GM21529 (cell line): ENCODE measurements at regions not wholly inside any gene's neighbourhood (a gene's known extent, or its start where the extent isn't known, plus 50 kb on each side); places are given as distances from the start of the nearest gene placed in this dataset.

Experiments used
- ATAC-seq: cut with Tn5 transposase; IDR thresholded peaks from one replicate; pipeline ENCODE4 v1.9.1; 2021; ENCODE audit not compliant: unreplicated experiment

DNA sequence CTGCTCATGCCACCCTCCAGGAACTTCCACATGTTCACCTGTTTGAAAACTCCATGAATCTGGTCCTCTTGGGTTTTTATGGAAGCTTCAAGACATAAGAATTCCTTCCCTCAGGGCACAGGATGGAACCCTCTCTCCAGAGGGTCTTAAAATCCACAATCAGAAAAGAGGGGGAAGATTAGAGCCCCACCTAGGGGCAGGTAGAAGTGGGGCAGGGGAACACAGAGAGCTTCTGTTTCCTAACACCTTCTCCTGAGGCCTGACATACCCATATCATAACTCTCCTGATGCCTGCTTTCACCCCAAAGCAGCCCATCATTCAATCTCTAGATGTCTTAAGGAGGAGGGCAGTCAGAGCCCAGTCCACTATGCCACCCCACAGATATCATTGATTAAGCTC is 1087.7 kb upstream of the ARRDC3 start:
- no peak for ATAC-seq

DNA sequence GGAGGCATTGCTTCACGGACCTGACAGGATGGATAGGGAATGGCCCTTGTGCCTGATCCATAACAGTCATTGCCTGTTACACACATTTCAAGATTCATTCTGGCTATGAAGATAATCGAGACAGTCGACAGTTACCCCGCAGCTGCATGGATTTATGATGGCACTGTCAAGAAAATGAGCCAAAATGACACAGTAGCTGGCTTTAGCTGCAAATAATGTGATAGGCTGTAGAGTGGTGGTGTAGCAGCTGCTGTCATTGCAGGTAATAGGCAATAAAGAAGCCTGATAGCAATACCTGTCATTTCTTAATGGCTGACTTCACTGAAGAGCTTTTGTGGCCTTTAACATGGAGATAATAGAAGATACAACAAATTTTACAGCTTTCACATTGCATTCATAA is 1085.2 kb upstream of the ARRDC3 start:
- no peak for ATAC-seq

DNA sequence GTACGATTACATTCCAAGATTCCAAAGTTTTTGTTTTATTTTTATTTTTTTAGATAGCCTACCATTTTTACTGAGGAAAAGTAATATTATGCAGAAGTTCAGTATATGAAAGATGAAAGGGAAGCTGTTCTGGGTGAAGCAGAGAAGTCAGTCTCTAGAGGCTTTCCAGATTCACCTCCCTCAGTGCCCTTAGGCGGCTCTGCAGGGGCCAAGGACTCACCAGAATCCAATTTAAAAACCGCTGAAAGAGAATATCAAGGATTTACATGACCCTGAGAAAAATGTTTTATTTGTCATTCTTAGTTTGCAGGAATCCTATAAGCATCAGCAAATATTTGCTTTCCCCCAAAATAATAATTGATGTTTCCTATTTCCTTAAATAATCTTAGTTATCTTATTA is 1084.6 kb upstream of the ARRDC3 start:
- no peak for ATAC-seq

DNA sequence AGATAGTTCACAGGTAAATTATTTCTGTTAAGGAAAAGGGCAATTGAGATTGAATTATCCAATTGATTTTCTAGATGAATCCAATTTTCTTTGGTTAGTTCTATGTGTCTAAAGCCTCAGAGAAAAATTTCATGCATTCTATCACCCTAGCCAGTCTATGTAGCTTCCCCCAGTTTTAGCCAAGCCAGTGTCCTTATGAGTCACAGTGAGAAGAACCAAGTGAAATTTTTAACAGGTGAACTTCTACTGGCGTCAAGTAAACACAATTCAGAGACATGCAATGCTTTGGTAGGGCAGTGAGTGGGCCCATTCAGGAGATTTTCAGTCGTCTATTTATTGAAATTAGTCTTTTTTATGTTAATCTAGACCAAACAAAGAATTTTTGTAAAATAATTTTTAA is 1077.4 kb upstream of the ARRDC3 start:
- ATAC-seq = no peak

DNA sequence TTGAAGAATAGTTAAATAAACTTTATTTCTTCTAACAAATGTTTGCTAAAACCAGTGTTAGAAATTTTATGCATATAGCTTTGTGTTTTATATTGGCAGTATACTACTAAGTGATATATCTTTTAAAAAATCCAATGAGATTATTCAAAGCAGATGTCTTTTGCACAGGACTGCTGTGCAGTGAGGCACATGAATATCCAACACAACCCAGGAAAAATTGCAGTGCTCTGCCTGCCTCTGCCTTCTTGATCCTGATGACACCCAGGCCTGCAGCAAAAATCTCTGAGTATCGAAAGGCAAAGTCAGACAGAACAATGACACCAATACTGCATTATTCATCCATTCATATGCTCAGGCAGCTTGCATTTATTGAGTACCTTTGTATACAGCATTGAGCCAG is 1076.5 kb upstream of the ARRDC3 start:
- no peak for ATAC-seq

DNA sequence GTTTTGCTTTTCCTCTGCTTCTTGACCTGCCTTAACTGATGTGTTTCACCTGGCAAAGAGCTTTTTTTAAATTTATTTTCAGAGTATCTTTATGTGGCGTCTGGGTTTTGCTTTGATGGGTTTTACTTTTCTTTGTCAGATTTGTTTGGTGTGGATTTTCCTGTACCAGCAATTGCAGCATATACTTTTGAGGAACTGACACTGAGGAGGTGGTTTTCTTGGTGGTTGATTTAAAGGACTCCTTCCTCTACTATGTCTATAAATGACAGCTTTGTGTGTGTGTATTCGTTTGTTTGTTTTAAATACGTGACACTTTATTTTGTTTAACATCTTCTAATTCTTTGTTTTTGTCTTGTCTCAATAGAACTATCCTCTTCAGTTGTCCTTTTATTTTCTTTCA is 1071.9 kb upstream of the ARRDC3 start:
- peak; percentile 99 for ATAC-seq

DNA sequence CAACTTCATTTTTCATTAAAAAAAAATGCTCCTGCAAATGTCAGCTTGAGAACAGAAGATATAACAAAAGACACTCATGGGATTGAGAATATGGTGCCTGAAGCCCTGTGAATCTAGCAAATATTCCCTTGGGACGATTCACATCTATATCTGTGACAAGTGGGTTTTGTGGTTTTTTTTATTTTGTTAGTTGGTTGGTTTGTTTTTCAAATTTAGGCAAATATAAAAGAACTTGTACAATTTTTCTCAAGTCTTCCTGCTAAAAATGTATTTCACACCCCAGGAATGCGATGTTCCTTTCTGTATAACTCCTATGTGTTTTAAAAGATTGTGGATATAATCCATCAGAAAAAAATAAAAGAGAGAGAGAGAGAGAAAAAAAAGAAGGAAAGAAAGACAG is 1061.8 kb upstream of the ARRDC3 start:
- no peak for ATAC-seq

DNA sequence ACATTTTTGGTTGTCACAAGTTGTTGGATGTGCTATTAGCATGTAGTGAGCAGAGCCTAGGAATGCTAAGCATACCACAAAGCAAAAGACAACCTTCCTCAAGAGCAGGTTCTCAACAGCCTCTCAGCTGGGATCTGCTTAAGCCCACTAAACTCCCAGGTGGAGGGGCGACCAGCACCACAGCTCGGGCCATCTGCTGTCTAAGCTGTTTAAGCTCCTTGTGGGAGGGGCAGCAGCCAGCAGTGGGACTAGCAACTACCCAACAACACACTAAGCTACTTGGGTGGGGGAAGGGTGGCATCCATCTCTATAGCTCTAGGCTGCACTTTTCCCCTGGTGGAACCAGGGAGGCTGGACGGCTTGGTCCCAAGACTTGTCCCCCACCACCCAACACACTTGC is 1052.7 kb upstream of the ARRDC3 start:
- ATAC-seq = no peak

DNA sequence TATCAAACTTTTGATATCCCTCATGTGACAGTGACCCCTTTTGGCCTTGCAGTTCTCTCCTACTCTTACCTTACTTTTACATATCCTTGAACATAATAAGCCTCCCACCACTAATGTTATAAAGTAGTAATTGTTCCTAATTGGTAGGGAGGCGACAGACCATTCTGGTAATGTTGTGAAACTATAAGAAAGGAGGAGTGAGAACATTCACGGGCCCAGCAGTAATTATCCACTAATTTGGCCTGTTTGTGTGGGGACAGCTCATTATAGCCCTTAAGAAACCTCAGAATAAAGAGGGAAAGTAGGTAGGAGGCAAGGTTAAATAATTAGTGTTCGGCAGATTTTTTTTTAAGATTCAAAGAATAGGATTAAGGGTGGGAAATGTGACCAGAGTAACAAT is 1046.5 kb upstream of the ARRDC3 start:
- no peak for ATAC-seq

DNA sequence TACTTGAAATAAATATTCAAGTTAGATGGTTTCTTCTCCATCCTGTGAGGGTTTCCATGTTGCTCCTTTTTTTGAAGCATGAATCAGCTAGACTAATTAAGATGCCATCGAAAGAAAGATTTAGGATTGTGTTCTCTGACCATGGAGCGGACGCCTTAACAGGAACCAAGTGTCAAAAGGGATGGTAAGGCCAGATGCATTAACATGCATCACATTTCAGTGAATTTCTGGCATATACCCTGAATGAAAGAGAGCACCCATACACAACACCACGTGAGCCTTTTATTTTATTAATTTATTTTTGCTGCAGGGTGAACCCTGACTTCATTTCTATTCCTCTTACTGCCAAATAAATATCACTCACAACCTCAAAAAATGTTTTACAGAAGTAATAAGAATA is 1045.3 kb upstream of the ARRDC3 start:
- no peak for ATAC-seq

DNA sequence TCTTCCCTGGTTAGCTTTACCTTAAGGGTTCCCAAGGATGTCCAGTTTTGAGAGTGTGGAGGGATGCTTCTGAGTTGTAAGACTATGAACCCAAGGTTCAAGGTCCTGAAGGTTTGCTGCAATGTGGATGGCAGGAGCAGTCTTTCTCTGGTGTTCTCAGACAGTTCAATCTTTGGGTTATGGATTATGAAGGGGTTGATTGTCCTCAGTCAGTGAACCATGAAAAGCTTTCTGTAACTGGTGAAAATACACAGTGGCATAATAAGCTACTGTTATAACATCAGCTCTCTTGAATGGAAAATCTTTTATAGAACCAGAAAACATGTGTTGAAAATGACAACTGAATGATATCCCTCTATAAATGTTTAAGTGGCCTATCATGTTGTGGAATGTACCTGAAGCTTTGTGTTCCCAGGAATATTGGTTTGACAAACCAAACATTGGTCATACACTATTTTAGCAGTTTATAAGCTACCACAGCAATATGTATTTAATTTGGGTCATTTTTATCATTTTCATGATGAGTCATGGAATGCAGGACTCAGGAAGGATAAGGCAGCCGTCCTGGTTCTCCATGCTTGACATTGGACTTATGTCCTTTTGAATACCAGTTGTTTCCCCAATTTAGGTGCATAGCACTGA is 1041.8 kb upstream of the ARRDC3 start:
- ATAC-seq = no peak

DNA sequence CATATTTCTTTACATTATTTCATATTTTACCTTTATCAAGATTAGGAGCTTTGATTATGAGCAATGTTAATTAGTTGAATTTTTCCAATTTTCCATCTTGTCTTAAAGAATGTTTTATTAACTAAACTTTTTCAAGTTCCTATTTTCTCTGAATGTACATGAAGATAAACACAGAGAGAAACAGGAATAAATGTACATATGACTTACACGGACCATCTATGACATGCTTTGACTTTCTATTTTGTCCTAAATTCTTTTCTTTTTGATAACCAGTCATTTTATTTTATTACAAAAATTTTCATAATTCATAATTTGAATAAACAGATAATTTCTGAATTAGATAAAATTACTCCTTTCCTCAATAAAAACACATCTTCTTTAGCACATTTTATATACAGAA is 1038.8 kb upstream of the ARRDC3 start:
- ATAC-seq = no peak

DNA sequence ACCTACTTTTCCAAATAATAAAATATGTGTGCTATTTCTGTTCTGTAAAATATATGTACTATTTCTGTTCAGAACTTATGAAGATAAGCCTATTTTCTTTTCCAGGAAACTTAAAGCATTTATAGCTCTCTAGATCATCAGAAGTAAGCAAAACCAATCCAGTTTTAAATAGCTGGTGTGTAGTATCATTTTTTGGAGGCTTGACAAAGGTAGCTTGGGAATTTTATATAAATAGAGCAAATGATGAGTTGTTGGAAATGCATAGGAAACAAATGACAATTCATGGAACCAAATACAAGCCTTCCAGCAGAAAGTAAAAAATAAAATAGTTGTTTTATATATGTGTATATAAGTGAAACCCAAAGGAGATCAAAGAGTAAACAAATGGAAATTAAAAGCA is 1038.1 kb upstream of the ARRDC3 start:
- no peak for ATAC-seq

DNA sequence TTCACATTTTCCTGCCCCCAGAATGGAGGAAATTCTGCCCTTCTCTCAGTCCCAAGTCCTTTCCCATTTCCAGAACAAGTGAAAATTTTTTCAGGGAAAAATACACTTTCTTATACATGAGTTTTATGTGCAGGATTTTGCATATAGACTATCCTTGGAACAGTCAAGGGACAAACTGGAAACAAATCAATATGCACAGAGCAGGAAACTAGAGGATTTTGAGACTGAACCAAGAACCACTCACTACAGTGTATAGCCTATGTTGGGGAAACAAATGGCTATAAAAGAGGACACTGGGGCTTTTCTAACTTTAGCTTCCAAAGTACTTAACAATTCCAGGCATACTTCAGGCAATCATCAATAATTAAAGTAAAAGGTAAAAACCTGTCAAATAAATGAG is 1036.1 kb upstream of the ARRDC3 start:
- ATAC-seq = no peak

DNA sequence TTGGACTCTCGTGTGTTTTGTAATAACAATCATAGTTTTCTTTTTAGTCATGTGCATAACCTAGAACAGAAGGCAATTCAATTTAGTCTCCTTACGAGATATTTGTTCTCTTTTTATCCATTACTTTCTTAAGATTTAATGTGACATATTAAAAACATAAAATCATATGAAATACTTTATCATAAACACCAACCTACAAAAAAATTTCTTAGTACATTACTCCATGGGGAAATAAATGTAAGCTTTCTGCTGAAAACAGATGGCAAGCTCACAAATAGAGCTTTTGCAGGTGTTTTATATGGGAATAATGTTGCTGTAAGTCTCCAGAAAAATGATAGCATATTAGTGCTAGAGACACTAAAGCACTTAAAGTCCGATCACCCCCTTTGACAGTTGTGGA is 1035.2 kb upstream of the ARRDC3 start:
- no peak for ATAC-seq

DNA sequence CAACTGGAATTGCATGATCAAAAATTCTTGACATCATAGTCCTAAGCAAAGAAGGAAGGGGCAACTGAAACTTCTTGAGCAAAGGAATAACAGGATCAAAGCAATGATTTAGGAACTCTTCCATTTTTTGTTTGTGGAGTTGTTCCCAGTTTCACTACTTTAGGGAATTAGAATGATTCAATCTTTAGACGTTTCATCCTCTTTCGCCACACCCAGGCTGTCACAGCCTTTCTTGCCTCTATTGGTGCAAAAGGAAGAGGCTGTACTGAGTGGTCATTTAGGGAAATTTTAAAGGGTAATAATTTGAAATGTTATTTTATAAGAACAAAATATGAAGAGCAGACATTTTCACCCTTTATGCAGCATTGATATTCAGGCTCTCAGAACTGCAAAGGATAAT is 1026.0 kb upstream of the ARRDC3 start:
- no peak for ATAC-seq

DNA sequence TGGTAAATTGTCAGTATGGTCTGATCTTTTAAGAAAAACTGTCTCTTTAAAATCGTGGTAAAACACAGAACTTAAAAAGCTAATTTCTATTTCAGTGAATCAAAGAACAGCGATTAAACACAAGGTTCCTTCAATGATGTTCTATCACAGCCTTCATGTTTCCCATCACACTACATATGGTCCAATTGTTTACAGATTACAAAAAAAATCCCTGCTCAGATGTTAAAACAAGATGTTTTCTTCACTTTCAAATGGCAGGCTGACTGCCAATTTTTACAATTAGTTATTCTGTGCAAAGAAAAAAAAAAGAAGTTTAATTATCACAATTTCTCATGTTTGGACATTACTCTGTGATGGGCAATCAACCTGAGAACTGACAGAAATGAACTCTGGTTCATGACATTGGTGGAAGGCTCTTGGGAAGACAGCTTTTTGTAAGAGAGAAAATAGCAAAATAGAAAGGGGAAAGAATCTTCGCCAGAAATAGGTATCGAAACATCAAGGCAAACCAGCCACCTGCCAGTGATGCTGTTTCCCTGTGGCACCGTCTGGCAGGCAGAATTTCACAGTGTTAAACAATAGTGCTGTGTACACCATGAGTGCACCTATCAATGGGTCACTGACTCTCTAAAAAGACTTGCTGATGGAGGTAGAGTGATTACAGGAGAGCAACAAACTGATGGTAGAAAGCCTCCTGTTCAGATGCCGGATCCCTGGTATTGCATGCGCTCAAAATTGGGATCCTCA is 1020.0 kb upstream of the ARRDC3 start:
- ATAC-seq = no peak

DNA sequence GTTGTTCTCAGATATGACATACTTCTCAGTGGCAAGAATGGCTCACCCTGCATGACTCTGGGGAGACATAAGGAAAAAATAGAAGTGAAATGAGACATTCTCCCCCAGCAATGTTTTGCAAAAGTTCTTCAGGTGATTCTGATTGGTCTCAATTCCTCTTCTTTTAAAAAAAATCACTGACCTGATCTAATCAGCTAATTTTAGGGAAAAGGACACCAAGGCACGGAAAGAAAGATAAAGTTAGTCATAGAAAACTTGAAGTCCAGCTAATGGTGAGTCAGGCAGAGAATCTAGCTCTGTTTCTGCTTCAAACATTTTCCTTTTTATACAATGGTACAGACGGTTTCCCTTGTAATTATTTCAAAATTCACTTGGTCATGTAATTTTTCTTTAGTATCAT is 1018.9 kb upstream of the ARRDC3 start:
- ATAC-seq = no peak

DNA sequence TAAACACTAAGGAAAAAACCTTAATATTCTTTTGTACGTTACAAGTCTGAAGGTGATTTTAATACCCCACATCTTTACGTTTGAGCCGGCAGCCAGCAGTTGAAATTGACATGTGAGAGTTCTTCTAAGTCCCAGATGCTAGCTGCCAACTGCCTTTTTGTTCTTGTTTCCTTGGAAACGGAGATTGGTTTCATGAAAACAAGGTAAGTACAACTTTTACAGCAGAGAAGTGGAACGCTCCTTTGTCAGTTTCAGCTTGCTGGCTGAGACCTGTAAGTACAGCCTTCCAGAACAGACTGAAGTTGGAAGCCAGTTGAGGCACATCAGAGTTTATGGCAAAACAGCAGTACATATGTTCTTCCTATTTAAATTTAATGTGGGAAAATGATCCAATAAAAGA is 1018.4 kb upstream of the ARRDC3 start:
- ATAC-seq = no peak

DNA sequence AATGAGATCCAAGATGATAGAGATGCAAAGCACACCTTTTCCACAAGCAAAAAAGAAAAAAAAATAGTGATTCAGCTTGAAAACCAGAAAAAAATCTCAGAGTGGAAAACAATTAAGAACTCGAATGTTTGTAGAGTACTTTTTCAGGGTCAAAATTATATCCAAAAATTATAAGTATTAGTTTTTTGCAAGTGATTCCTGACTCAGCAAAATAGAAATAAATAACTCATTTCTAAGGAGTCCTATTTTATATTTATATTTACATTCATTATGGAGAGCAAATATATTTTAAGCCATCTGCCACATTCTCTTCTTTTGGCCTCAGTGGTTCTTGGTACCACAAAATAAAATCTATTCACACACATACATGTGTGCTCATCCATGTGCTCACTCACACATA is 1011.8 kb upstream of the ARRDC3 start:
- no peak for ATAC-seq

DNA sequence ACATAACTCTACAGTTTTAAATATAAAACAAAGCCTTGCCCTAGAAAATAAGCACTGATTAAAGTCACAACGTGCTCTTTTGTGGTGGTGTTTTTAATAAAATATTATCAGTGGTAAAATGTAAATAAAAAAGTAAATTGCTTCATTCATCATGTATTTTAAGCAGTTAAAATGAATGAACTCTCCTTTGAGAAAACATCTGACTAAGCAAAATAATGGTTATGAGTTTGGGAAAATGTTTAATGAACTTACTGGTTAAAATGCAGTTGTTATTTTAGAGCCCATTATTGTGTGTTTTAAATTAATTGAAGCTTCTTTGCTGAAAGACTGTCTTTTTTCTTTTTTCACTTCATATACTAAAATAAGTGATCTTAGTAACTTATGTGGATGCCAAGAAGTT is 1007.5 kb upstream of the ARRDC3 start:
- no peak for ATAC-seq

DNA sequence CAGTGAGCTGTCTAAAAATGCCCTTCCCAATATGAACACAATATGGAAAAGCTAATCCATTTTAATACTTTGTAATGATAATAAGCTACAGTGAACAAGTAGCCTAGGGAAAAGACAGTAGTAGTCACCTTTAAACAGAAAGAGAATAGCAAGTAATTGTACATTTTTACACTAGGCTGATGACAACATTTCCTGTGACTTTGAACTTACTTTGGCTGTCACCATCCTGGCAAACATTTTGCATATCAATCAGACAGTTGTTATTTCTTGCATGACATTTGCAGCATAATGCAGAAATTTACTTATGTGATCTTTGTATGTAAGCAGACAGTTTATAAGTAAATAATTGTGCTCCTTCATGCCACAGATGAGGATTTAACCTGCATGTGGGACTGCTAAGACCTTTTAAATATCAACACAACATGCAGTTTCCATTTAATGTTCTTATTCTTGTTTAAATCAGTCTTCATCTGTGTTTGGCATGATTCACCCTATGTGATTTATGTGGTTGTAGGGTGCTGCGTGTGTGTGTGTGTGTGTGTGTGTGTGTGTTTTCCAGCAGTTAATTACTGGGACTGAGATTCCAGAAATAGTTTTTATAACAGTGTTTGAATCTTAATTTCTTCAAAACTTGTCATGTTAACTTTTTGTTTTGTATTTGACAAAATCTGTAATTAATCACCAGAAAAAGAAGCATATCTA is 997.1 kb upstream of the ARRDC3 start:
- ATAC-seq = no peak
